ENCODE measurements at regions not wholly inside any gene's neighbourhood (a gene's known extent, or its start where the extent isn't known, plus 50 kb on each side); places are given as distances from the start of the nearest gene placed in this dataset.

GRCh38 chr2:12087671-12088380, 341.4 kb downstream of the LPIN1 start:
- TF ChIP-seq GATA2 (IDR thresholded peaks at IDR 0.05; ENCODE audit: low read depth, low read length) (no peak), GATA3 (IDR thresholded peaks at IDR 0.05; ENCODE audit: low read depth, low read length) (no peak)

Measured in SH-SY5Y (cell line).